ENCODE measurements at regions not wholly inside any gene's neighbourhood (a gene's known extent, or its start where the extent isn't known, plus 50 kb on each side); places are given as distances from the start of the nearest gene placed in this dataset.

DNA sequence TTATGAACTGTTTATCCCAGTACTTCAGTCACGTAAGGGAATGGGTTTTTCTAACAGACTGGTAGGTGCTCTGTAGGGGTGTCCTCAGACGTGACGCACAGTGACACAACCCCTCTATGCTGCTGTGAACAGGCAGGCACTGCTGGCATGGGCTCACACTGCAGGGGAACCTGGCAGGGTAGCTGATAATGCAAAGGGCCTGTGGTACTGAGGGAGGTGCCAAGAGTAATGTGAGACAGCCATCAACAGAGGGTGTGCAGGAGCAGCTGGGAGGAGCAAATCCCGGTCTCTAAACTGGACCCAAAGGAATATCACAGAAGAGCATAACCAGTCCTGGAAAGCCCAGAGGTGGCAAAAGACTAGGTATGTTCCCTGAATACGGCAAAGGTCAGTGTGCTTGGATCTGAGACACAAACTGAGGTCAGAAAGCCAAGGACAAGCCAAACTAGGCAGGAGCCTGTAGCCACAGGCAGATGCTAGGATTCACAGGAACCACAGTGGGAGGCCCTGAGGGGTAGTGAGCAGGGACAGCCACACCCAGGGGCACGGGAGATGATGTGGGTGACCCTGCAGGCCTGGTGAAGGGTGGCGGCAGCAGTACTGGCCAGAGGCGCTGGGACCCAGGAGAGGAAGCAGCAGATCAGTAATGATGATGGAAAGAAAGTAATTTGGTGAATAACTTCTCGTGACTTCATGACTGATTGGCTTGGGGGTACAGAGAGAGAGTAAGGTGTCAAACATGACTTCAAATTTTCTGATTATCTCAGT, 248.1 kb upstream of the CHRNA7 start:
- no peak for DNase-seq

DNA sequence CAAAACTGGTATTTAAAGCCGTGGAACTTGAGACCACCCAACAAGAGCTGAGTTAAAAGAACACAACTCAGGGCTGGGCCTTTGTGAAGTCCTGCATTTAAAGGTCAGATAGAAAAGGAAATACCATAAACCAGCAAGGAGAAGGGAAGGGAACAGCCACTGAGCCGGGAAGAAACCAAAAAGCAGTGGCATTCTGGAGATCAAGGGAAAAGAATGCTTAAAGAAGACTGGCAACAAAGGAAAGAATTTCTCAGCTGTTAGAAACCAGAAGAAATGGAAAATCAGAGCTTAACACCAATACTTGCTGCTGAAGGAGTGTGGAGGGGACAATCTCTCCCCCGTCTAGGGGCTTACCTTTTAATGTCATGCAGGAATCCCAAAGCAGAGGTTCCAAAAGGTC, 247.4 kb upstream of the CHRNA7 start:
- no peak for DNase-seq

DNA sequence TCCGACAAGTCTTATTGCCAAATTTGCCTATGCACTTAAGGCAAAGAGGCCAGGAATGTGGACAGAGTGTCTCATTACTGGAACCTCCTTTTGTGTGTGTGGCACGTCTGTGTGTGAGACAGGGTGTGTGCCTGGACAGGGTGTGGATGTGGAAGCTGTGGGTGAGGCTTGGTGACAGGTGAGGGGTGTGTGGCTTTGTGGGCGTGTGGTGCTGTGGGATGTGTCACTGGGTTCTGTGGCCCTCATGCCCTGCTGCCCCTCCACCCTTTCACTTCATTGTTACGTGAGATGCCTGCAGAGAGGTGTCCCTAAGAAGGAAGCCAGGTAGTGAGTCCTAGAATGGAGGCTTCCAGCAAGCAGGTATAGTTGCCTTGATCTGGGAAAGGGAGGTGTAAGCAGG, 244.0 kb upstream of the CHRNA7 start:
- no peak for DNase-seq

DNA sequence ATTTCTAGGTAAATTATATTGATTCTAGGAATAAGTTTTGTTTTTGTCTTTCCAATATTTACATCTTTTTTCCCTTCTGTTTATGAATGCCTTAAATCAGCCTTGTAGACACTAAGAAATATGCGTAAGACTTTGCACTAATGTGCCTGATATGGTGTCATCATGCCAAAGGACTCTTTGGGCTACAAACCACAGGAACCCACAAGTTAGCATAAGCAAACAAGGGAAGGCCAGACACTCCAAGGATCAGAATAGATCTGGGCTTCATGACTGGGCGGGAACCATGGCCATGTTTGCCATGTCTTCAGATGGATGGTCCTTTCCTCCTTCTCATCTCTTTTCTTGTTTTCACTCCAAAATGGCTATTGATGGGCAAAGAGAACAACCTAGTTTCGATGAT, 242.2 kb upstream of the CHRNA7 start:
- no peak for DNase-seq

DNA sequence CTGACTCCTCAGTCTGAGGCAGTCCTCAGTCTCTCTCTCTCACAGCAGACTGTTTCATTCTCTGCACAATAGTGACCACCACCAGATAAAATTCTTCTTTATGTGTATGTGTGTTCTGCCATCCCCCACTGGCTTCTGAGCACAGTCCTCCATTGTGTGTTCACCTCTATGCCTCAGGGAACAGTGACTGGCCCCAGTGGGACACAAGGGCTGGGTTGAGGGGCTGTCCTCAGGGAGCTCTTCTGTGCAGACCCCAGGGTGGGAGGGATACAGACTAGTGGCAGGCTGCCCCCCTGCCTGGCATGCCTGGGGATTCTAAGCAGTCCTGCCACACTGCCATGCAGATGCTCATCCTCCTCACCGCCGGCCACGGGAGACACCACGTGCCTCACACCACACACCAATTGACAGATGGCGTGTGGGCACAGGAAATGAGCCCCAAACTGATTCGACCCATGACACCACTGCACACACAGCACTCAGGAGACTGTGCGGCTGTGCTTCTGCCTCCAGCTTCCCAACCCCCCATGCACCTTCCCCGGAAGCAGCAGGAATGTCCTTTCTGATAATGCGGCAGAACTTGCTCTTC, 237.6 kb upstream of the CHRNA7 start:
- DNase-seq = no peak

DNA sequence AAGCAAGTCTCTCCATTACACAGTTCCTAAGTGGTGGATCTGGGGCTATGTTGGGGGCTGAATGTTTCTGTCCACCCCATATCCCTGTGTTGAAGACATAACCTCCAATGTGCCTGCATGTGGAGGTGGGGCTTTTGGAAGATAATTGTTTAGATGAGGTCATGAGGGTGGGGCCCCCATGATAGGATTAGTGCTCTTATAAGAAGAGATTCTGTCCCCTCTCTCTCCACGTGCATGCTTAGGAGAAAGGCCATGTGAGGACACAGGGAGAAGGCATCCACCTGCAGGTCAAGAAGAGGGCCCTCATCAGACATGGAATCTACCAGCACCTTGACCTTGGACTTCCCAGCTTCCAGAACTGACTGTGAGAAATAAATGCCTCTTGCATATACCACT, 231.0 kb upstream of the CHRNA7 start:
- no peak for DNase-seq

DNA sequence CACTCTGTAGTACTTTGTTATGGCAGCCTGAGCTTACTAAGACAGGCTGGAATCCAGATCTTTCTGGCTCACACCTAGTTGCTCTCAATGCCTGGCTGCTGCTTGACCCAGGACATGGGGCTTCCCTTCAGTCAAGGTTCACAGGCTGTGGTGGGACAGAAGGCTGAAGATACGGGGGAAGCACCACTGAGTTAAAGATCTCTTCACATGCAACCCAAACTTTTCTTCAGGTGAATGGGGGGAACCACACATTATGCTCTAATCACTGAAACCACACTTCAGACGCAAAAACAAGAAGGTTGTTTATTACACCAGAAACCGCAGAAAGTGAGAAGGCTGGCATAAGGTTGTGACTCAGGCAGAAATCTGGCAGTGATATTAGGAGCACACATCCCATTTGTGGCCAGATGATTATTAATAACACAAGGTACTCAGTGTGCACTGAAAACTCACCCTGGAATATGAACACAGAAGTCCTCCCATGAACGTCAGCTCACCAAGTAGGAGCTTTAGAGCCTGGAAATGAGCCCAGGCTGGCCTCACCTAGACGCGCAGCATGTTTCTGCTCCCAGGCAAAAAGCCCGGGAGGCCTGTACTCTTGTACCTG, 230.5 kb upstream of the CHRNA7 start:
- no peak for DNase-seq

DNA sequence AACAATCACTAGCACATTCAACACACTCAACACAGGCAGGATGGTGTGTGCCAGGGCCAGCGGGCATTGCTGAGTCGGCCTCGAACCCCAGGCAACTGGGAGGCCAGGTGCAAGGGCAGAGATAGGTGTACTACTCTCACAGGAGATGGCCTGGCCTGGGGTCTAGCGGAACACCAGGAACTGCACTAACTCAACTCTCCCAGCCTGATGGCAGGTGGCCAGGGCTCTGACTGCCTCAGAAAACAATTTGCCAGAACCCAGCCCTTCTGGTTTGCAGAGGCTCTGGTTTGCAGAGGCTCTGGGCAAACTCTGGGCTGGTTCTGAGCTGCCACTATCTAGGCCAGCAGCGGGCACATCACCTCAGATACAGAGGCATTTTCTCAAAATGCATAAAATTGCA, 229.2 kb upstream of the CHRNA7 start:
- no peak for DNase-seq

DNA sequence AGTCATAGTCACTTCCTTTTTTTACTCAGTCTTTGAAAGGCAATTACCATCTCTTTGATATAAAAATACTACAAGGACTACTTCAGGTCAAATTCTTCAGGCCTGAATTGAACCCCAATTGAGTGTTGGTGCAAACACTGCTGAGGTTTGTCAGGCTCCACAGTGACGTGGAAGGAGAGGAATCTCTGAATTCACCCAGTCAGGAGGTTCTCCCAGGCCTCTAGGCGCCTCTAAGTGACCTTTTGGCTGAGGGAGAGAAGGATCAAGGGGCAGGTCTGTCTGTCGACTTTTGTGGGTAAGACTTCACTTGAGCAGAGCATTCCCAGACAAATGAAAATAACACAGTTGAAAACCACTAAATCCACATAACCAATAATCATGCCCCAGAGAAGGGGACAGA, 227.6 kb upstream of the CHRNA7 start:
- no peak for DNase-seq

DNA sequence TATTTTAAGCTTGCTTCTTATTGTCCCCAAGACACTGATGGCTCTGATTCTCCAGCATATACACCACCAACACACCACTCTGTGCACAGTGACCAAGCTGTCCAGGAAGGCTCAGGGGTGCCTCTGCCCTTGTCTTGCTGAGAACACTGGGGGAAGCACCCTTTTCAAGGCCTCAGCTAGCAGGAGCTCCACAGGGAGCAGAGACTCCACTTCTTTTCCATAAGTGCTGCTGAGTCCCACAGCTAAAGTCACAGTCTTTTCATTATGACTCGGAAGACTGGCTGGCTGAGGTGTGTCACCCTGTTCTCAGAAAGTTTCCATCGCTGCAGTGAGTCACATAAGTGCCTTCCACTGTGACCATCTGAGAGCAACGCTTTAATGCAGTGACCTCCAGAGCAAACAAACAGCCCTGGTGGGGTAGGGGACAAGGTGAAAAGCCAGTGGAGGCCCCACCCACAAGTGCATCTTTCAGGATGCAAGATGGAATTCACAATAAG, 226.9 kb upstream of the CHRNA7 start:
- no peak for DNase-seq

DNA sequence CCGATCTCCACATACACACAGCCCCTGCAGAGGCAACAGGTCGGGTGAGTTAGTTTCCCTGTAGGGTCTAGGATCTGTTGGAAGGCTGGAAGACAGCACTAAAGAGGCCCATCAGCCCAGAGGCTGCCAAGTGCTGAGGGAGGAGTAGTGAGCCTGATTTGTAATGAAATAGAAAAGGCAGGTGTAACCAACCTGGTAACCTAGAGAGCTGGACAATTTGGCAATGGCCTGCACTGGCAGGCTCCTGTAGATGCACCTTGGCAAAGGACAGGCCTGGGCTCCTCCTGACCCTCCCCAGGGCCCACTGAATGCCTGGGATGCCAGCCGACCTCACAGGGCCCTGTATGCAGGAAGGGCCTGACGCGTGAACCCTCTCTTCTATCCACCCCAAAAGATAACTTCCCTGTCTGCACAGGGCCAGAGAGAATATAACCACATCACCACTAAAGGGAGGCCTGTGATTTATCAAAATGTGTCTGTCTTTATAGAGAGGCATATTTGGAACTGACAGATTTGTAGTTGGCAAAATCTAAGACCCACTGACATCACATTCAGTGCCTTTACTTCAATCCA, 225.1 kb upstream of the CHRNA7 start:
- no peak for DNase-seq

DNA sequence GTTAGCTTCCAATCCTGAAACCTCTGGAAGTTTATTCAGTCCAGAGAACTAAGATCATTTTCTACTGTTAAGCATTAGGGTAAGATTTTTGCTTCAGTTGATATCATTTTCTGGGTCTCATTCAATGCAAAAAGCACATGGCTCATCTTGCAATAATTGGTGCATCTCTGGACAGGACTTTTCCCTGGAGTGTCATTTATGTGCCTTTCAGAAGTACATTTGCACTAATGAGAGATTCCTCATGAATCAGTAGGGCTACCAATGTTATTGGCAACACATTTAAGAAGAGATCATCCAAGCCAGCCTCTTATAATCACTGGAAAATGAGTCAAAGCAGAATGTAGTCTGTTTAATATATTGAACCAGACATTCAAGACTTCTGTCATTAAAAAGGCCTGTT, 224.2 kb upstream of the CHRNA7 start:
- no peak for DNase-seq

DNA sequence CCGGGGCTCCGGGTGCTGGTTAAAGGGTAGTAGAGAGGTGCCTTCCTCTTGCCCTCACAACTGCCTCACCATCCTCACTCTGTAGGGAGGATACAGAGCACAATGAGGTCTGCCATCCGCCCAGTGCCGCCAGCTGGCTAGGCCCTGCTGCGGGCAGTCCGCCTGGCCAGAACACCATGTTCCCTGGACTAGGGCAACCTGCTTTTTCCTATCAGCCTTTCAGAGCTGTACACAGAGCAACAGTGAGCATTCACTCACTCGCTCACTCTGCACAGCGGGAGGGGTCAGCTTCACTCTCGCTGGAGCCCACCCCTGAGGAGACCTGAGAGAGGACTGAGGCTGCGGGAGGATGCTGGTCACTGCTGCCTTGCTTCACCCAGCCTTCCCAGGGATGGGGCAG, 218.7 kb upstream of the CHRNA7 start:
- no peak for DNase-seq

DNA sequence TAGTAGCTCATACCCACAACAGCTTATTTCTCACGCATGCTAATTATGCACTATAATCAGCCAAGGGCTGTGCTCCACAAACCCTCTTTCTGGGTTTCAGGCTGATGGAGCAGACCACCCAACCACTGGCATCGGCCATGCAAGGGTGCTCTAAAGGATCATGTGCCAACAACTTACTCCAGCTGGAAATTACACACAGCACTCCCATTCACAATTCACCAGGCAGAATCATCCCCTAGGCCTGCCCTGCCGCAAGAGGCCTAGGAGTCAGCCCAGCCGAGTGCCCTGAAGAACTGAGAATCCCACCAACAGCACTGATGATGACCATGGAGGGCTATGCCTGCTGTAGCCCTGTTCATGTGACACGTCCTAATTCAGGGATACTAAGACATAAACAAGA, 216.2 kb upstream of the CHRNA7 start:
- DNase-seq = no peak

DNA sequence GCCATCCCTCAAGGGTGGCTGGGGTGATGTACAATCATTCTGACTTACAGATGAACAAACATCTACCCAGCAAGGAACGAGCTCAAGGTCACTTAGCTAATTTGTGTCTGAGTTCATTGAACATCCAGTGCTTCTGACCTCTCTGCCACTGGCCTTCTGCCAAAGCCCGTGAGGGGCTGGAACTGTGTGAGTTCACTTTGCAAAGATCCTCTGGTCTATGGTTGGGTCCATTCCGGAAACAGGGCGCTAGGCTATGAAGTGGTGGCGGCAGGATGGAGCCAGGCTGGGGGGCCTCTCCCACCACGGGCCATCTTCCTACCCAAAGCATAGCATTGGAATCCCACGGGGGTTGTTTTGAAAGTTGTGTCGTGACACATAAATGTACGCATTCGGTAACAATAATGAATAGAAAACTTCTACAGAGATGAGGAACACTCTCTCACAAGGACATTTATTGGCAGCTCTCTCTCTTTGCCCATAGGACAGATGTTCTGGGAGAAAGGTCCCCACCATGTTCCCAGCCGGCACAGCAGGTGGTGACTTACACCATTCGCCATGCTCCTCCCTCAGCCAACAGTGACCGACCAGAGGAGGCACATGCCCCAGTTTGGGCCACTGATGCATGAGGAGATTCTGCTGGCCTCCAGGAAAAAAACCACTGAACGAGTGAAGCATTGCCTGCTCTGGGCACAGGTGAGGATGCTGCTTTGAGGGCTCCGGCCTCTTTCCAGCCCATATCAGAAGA, 214.7 kb upstream of the CHRNA7 start:
- DNase-seq = no peak

DNA sequence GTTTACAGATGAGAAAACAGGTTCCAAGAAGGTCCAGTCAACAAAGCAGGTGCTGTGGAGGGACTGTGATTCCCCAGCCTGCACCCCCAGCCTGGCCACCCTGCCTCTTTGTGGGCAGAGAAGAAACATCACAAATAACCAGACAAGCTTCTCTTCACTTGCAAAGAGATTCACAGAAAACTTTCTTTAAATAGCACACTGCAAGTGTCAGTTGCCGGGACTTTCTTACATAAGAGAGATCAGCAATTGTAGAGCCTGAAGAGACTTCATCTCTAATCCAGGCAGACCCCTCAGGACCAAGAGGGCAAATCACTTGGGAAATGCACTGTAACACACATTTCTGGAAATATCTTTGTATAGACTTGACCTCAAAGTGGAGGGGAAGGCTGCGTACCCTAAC, 207.9 kb upstream of the CHRNA7 start:
- no peak for DNase-seq

DNA sequence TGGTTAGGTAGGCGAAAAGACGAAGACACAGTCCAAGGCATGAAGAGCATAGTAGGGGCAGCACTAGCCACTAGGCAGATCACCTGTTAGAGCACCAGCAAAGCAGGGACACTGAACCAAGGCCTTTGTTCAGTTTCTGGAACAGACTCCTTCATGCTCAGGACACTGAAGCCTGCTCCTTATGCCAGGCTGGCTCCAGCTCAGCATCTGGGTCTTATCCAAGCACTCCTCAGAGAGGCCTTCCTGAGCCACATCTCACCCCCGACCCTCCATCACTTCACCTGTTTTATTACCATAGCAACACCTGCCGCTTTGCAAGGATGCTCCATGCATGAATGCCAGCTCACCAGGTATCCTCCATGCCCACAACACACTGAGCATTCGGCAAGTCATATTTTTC, 206.3 kb upstream of the CHRNA7 start:
- DNase-seq = no peak

DNA sequence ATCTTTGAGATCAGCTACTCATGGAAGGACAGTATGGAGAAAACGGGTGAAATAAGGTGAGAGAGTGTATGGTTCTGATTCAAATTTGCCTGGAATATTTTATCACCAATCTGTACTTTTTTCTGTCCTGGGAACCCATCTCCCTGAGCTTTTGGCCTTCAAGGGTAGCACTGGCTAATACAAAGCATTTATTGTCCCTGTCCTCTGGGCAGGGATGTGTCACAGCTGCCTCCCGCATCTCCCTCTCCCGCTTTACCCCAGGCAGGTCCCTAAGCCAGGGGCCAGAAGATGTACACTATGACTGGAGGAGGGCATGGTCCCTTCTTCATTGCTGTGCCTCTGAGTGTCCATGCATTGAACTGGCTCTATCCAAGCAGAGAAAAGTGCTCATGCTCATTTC, 201.7 kb upstream of the CHRNA7 start:
- DNase-seq = no peak

DNA sequence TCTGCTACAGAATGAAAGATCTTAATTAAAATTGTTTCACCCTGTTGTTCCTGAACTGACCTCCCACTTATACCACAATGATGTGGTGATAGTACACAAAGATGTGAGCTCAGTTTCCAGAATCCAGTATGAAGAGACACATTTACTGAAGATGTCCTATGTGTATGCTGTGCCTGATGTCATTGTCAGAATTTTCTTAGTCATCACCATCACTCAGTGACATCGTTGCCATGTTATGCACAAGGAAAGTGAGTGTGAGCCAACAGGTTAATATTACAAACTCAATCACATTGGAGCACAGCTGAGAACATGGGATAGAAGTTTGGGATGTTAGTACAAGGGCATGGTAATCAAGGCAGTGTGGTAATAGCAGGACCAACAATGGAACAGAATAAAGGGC, 199.7 kb upstream of the CHRNA7 start:
- DNase-seq = peak; percentile 0

DNA sequence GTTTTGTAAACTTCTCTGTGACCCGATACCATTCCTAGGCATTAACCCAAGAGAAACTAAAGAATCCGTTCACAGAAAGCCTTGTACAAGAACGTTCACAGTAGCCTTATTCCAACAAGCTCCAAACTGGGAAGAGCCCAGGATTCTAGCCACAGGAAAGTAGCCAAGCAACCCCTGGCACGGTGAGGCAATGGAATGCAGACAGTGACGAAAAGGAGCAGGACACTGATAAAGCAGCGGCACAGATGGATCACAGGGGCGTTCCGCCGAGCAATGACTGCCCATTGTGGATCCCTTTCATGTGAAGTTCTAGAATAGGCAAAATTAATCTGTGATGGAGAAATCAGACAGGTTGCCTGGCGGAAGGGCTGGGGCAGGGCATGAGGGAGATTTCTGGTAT, 198.7 kb upstream of the CHRNA7 start:
- no peak for DNase-seq

DNA sequence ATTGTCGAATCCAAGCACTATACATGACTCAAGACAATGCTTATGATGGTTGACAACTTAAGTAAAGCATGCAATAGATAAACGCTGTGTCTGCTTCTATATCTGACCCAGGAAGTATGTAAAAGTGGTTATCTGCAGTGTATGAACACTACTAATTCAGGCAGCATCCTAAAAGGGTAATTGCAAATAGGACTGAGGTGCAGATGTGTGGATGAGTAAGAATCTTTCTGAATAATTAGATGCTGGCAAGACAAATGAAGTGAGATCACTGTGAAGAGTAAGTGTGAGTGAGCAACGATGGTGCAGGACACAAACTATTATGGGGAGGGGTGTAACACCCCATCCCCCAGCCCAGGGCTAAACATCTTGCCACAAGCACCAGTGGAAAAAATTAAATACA, 195.7 kb upstream of the CHRNA7 start:
- DNase-seq = no peak

DNA sequence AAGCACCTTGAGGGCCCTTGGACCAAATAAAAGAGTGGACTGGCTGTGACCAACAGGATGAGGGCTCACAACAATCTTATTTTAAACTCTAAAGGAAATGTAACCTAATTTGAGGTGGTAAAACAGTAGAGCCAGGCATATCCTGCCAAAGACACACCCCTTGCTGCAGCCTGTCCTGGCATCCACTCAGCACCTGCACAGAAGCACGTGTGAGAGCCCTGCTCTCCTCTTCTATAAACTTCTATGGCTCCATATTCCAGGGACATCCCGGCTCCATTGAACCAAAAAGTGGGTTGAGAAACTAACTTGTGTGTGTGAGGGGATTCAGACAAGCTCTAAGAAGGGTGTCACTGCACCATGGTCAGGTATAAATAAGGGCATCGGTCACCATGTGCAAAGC, 190.9 kb upstream of the CHRNA7 start:
- DNase-seq = no peak

DNA sequence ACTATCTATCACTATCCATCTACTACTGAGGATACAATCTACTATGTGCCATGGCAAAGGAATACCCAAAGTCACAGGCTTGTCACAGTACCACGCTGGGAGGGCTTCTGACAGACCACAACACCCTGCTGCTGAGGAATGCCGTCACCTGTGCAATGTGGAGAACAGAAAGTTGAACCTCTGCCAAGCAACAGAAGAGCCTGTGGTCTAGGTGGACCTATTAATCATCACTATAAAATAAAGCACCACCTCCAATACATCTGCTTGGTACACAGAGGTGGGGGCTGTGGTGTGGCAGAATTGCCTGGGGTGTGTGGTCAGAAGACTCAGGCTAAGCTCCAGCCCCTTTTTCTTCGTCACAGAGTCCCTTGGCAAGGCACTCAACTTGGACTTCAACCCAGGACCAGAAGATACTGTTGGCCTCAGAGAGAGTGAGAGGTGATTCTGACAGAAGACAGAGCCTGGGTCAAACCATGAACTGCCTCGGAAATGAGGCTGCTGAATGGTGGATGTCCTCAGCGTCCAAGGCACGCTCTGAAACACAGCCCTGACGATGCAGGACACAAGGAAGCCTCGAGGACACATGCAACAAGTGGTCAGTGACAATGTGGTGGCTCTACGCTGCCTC, 189.4 kb upstream of the CHRNA7 start:
- no peak for DNase-seq
